ENCODE measurements at regions not wholly inside any gene's neighbourhood (a gene's known extent, or its start where the extent isn't known, plus 50 kb on each side); places are given as distances from the start of the nearest gene placed in this dataset.

- H2BK15ac ChIP-seq (ENCODE audit: low read depth, low read length), result no peak overlapping the region
- no peaks in the 10 kb centered on the region for H3K4me1 ChIP-seq (ENCODE audit: control insufficient read depth, insufficient read depth, low read length)
- H3K27ac ChIP-seq (ENCODE audit: insufficient read depth, low read length), result no peak overlapping the region
- no TSS peak for BruUV-seq (replicated peaks)
- TF ChIP-seq CHD1 (IDR thresholded peaks at IDR 0.05; ENCODE audit: low read depth, low read length) (no peak), RFX5 (IDR thresholded peaks at IDR 0.05; ENCODE audit: low read depth, low read length) (no peak), USF2 (IDR thresholded peaks at IDR 0.05; ENCODE audit: low read depth, low read length) (no peak), RAD21 (IDR thresholded peaks at IDR 0.05; ENCODE audit: low read length) (no peak), MAFK (IDR thresholded peaks at IDR 0.05; ENCODE audit: low read depth, low read length) (no peak), SMC3 (IDR thresholded peaks at IDR 0.05; ENCODE audit: low read depth, low read length) (no peak), RCOR1 (IDR thresholded peaks at IDR 0.05; ENCODE audit: insufficient replicate concordance, low read length) (no peak), CEBPB (IDR thresholded peaks at IDR 0.05; ENCODE audit: low read depth, low read length) (no peak), MAZ (IDR thresholded peaks at IDR 0.05; ENCODE audit: borderline replicate concordance, low read depth, low read length) (no peak), POLR2A (IDR thresholded peaks at IDR 0.05; ENCODE audit: low read depth, low read length) (no peak), CTCF (conservative IDR thresholded peaks at IDR 0.05; ENCODE audit: low read depth, low read length) (no peak), BHLHE40 (IDR thresholded peaks at IDR 0.05; ENCODE audit: low read depth, low read length) (no peak)
- no peaks in the 10 kb centered on the region for H3K79me1 ChIP-seq (ENCODE audit: low read depth in 1 of 2, low read length in 2 of 2)
- H3K27me3 ChIP-seq (ENCODE audit: control insufficient read depth, insufficient read depth, low read length), result no peaks in the 10 kb centered on the region
- no peaks in the 10 kb centered on the region; the same call in 1 of the 2 replicates for H3K9me1 ChIP-seq (ENCODE audit: insufficient read depth, low read length)
- H2AK9ac ChIP-seq (replicated peaks; ENCODE audit: low read depth, low read length, poor library complexity), result no peak overlapping the region
- no peak overlapping the region for H3K4ac ChIP-seq (ENCODE audit: low read depth, low read length)
- no peak overlapping the region for H2BK20ac ChIP-seq (ENCODE audit: low read depth, low read length)
- H2BK5ac ChIP-seq (ENCODE audit: low read depth, low read length, poor library complexity, severe bottlenecking), result no peak overlapping the region
- H3K14ac ChIP-seq (replicated peaks; ENCODE audit: low read depth, low read length), result no peak overlapping the region
- no peaks in the 10 kb centered on the region for H3K36me3 ChIP-seq (ENCODE audit: control insufficient read depth, insufficient read depth, low read length)
- no CpG with 5 or more reads among the region's 2 CpGs for WGBS, 2 experiments (ENCODE audit: extremely low coverage in 2 of 2, insufficient read length in 1 of 2)
- no peak overlapping the region for H3K18ac ChIP-seq (ENCODE audit: low read depth, low read length)
- no peak overlapping the region for H4K8ac ChIP-seq (ENCODE audit: low read depth in 2 of 2, low read length in 2 of 2)
- no peak overlapping the region for H2AK5ac ChIP-seq (ENCODE audit: low read depth, low read length)
- H3K4me2 ChIP-seq (ENCODE audit: low read depth, low read length), result no peak overlapping the region
- no peak overlapping the region for H2BK120ac ChIP-seq (ENCODE audit: low read depth, low read length)
- no peak overlapping the region for H3K9ac ChIP-seq (ENCODE audit: low read depth, low read length)
- dilution Hi-C loops (cut with HindIII; ENCODE audit: low sequenced_read_pairs, unreplicated experiment) (no loop called here), in situ Hi-C loops (cut with MboI; ENCODE audit: low sequenced_read_pairs) (no loop called here), intact Hi-C loops (cut with micrococcal nuclease) (no loop called here)
- no peak overlapping the region for H3K56ac ChIP-seq (ENCODE audit: extremely low read depth, insufficient read depth, low read length)
- ChIA-PET POLR2A (ENCODE audit: unreplicated experiment) (no interaction called here), CTCF (no interaction called here)
- ATAC-seq (ENCODE audit: low read depth) (no peak), DNase-seq (peak; percentile 13)
- no peak overlapping the region for H3K23ac ChIP-seq (ENCODE audit: low read depth, low read length)
- no peak overlapping the region for H4K91ac ChIP-seq (ENCODE audit: insufficient read depth, low read depth, low read length)
- no peak overlapping the region for H2AFZ ChIP-seq (replicated peaks; ENCODE audit: low read length, poor library complexity)
- H4K20me1 ChIP-seq (ENCODE audit: insufficient read depth, low read length), result no peaks in the 10 kb centered on the region
- H3K4me3 ChIP-seq (ENCODE audit: insufficient read depth, low read depth, low read length), result no peak overlapping the region
- no peaks in the 10 kb centered on the region for H3K9me3 ChIP-seq (ENCODE audit: control insufficient read depth, insufficient read depth, low read length)
- no peak overlapping the region for H4K5ac ChIP-seq (ENCODE audit: low read depth, low read length)
Measured at GRCh38 chr13:62747152-62747551, 1331.5 kb upstream of the PCDH20 start.
